HG02610 (cell line): ENCODE measurements at regions not wholly inside any gene's neighbourhood (a gene's known extent, or its start where the extent isn't known, plus 50 kb on each side); places are given as distances from the start of the nearest gene placed in this dataset.

Source experiments
- ATAC-seq: cut with Tn5 transposase; IDR thresholded peaks from one replicate; pipeline ENCODE4 v1.9.1; 2021; ENCODE audit warnings: mild to moderate bottlenecking, moderate library complexity; ENCODE audit not compliant: unreplicated experiment

DNA sequence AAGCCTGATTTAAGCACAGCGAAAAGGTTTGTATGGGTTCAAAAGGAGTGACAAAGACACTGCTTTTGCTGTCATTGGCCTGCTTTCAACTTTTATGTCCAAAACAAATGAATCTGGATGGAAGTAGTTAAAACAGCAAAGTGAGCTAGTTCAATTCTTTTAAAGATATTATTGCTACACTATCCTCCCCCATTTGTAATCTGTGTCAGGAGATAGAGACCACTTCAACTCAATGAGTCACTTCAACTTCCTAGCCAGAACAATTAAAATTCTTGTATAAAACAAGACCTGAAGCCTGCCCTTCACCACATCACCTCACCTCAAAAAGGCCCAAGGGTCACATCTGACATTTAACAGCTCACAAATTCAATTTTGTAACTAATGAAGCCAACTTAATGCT is 364.1 kb upstream of the LYPLAL1 start:
- no peak for ATAC-seq

DNA sequence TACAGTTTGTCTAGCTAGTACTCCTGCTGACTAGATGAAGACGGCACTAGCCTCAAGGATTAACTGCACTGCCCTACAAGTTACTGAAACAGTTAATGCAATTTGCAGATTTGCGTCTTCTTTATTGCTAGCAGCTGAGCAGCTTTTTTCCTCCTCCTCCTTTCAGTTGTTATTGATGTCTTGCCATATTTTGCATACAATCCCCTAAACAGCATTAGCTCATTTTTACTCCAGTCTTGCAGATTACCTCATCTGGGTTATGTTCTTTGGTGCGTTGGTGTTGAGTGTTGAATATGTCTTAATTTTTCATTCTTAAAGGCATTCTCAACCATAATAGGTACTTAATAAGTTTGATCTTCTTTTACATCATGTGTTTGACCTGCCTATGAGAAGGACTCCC is 363.4 kb upstream of the LYPLAL1 start:
- ATAC-seq: no peak

DNA sequence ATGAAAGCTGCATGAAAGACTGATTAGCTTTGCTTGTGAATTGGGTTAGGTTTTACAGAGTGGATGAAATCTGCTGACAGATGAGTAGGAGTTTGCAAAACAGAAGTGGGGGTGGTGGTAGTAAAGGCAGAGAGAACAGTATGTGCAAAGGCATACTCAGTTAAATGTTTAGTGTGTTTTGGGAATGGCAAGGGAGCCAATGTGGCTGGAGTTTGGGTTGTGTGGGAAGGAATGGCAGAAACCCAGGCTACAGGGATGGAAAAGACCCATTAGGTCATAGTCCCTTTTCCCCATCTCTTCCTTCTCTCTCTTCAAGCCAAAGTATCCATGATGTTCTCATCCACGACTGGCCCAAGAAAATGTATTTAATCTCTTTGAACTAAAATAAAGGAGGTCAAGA is 362.2 kb upstream of the LYPLAL1 start:
- ATAC-seq: no peak

DNA sequence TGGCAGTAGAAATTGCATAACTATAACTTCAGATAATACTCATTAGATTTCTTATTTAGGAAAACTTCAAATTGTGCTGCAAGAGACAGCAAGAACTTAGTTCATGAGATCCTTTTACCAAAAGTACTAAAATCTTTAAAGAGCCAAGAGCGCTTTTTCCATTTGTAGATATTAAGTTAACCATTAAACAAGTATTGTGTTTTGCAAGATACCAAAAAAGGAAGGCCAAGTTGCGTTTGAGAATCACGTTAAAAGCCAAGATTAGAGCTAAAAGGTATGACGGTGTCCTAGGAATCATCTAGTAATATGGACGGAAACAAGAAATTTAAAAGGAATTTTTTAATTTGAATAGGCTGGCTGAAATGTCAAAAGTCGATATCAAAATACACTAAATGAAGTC is 361.3 kb upstream of the LYPLAL1 start:
- ATAC-seq: no peak

DNA sequence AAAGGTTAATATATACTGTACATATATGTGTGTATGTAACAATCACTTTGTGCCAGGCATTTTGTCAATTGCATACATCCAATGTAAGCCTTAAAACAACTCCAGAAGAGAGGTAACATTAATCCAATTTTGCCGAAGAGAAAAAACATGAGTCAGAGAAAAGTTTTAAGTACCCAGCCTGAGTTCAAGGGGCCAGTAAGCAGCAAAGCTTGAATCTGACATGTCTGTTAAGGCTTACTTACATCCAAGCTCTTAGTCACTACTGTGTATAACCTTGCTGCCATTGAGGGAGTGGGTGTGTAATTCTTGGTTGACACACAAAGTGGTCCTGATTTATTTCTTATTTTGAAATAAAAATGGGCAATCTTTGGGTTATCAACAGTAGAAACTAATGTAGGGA is 360.4 kb upstream of the LYPLAL1 start:
- ATAC-seq: no peak

DNA sequence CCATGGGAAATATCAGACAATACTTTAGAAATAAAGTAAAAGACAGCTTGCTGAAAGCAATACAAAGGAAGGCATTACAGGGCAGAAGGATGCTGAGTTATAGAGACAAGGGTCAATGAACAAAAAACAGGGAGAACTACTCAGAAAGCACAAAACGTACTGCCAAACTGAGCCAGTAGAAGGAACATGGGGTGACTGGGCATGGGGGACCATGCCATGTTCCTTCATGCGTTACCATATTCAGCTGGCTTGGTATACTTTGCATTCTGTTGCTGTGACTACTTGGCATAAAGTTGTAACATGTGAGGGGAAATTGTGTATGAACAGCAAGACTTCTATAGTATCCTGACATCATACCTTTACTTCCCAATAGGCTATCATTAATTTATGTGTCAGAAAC is 358.6 kb upstream of the LYPLAL1 start:
- ATAC-seq: no peak

DNA sequence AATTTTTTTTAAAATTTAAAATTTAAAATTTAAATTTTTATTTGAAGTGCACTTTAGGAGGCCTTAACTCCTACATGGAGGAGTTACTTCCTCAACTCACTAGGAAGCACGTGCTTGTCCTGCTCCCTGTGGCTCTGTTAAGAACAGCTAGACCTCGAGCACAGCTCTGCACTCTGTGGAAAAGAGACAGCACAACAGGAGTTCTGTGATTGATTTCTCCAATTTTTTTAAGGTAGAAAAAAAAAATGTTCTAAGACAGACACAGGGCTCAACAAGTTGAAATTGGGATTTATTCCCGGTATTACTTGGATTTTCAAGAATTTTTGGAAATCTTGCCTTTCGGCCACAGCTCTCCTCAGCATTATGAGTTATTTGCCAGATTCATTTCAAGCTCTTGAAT is 356.6 kb upstream of the LYPLAL1 start:
- no peak for ATAC-seq

DNA sequence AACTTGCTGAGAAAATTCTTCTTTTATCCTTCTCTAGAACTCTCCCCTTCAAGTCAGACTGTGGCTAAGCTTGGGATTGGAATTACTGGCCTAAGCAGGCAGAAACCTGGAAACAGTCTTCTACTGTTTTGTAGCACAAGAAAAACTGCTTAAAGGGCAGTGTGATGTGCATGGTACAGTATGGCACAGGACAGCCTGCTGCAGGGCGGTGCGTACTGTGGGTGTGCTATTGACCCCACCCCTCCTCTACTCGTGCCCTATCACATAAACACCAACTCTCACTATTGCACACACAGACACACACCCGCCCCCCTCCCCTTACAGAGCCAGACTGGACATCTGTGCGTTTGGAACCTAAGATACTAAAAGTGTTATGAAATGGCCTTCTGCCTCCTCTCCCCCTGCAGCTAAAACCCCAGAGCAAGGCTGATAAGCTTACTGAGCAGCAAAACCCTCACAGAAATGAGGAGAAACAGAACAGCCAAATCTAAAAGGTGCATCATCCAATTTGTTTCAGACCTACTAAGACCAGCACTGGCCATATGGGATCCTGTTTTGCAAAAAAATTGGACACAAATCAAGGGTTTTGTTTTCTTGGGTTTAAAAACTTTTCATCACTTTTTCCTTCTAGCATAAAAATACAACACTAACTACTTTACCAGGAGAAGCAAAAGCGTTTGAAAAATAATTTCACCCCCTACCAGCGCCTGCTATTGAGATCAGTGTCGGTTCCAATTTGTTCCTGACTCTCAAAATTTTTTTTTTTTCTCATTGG is 355.8 kb upstream of the LYPLAL1 start:
- ATAC-seq: no peak

DNA sequence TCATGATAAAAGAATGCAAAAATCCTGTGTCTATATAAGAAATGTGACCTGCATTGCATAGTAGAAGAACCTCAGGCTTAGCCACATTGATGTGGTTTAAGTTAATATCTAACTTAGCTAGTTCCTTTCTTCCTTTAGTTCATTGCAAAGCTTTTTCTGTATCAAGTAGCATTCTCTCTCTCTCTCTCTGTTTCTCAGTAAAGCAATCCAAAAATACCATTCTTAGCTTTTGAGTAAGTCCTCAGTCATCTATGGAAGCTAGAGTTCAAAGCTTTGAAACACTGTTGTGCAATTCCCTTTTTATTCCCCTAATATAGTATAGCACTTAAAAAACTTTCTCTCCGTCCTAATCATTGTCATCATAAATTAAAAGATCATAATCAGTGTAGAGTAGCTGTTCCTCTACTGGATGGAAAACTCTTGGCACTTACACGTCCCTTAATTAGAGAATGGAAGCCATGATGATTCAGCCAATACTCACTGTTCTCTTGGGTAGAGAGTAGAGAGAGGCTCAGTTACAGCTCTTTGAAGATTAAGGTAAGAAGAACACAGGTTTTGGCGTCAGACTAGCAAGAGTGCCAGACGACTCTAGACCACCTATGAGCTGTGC is 350.3 kb upstream of the LYPLAL1 start:
- no peak for ATAC-seq

DNA sequence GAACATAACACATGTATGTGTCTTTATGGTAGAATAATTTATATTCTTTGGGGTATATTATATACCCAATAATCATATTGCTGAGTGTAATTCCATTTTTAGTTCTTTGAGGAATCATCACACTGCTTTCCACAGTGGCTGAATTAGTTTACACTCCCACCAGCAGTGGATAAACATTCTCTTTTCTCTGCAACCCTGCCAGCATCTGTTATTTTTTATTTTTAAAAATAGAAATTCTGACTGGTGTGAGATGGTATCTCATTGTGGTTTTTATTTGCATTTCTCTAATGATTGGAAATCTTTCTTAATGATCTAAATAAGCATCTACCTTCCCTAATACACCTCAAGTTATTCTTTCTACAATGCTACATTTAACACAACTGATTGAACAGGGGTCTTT is 346.2 kb upstream of the LYPLAL1 start:
- no peak for ATAC-seq

DNA sequence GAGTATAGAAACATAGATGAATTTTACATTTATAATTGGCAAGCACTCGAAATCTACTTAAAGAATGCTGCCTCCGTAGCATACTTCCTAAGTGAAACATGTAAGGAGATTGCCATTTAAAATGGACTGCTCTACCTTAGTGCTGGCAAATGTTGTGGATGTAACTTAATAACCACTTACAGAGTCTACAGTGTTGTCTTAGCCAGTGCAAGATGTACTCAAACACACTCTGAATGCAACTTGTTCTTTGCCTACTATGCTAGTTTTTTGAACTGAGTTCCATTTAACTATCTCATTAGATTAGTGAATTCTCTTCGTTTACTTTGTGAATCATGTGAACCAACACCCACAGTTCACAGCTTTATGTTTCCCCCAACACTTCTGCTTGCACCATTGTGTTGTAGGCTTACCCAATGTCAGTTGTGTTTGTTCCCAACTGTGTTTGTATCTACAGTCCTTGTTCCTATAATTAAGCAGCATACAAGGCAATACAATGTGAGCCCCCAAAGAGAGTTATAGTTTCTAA is 345.5 kb upstream of the LYPLAL1 start:
- no peak for ATAC-seq

DNA sequence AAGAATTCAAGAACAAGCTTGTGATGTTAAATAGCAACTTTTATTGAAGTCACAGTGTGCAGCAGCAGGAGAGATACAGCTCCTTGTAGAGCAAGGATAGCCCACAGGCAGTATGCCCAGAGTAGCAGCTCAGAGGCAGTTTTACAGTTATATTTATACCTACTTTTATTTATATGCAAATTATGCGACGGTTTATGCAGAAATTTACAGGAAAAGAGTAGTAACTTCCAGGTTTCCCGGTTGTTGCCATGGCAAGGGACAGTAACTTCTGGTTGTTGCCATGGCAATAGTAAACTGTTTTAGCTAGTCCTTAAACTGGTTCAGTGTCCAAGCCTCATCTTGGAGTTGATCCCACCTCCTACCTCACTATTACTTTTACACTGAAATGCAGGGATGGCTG is 344.6 kb upstream of the LYPLAL1 start:
- ATAC-seq: no peak

DNA sequence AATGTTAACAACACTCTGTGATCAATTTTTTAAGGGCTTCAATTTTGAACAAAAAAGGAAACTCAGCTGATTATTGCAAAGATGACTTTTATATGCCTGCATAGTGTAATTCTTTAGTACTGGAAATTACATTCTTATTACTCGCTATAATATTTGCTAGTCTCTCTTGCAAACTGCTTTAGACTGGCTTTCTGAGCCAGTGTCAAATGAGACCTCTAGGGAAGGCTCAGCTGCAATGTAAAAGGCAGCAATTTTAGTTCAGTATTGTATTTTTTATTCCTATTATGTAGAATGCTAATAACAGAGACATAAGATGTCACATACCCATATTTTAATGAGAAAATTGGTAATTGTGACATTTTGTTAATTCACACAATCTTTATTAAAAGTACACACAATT is 338.1 kb upstream of the LYPLAL1 start:
- no peak for ATAC-seq

DNA sequence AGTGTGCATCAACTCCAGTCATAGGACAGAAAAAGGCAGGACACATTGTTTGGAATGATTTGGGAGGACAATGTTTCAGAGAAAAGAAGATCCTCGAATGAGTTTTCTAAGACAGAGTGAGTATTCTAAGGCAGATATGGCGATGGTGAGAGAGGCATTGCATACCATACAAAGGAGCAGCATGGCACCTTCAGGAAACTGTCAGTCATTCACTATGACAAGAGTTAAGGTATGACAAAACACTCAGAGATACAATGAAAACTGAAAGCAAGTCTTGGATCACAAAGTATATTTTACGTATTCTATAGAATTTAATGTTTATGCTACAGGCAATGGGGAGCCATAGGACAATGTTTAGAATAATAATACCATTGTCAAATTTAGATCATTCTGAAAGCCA is 337.4 kb upstream of the LYPLAL1 start:
- ATAC-seq: no peak

DNA sequence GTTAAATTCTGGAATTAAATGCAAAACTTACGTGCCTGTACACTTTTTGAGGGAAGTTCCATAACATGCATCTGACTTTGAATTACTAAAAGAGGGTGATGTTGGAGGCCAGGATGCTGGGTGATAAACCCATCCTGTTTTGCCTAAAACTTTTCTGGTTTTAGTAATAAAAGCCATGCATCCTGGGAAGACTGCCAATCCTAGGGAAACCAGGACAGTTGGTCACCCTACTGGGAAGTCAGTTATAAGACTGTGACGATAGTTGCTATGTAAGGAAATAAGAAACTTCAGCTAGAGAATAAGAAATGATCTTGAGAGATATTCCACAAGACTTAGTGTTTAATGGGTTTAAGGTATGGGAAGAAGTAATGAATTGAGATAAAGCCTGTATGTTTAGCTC is 336.6 kb upstream of the LYPLAL1 start:
- no peak for ATAC-seq

DNA sequence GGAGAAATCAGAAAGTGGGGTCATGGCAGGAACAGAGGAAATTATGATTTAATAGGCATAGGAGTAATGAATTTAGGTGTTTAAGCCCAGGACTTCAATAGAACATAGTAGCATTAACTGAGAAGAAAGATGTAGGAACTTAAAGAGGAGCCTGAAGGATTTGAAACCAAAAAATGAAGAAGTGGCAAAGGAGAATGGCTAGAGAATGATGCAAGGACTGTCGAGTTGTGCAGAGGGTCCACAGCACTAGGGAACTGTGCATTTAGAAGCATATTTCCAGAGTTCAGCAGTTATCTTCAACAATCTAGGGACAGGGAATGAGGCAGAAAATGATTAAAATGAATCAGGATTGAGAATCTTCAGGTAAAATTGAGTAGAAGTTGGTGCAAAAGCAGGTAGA is 328.1 kb upstream of the LYPLAL1 start:
- no peak for ATAC-seq

DNA sequence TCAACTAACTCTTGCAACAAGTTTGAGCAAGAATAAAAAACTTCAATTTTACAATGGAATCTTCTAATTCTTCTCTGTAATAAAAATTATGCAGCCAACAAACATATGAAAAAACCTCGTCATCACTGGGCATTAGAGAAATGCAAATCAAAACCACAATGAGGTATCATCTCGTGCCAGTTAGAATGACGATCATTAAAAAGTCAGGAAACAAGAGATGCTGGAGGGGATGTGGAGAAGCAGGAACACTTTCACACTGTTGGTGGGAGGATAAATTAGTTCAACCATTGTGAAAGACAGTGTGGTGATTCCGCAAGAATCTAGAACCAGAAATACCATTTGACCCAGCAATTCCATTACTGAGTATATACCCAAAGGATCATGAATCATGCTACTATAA is 327.5 kb upstream of the LYPLAL1 start:
- ATAC-seq: no peak

DNA sequence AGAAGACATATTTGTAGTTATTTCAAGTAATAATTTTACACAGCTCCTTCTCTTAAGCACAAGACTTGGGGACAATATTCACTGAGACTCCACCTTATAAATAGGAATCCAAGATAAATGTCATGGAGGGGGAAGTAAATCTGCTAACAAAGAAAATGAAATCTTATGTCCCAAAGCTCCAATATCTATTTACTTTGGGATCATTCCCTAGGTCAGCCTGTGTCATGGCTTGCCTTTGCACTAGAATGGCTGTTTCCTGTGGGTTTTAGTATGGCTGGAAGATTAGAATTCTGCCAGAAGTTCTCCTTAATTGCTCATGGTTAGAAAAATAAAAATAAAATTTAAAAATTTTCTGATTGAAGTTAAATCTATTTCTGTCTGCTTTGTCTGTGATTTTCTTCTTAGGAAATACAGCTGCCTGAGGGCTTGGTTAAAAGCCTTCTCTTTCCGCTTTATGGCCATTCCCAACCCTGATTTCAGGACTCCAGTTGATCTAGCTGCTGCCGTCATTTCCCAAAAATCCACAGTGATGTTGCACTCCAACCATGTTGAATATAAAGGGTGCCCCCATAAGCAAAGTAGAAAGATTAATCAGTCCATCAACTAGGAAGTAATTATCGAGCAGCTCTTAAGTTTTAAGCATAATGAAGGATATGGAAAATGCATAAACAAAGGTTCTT is 326.4 kb upstream of the LYPLAL1 start:
- ATAC-seq: no peak

DNA sequence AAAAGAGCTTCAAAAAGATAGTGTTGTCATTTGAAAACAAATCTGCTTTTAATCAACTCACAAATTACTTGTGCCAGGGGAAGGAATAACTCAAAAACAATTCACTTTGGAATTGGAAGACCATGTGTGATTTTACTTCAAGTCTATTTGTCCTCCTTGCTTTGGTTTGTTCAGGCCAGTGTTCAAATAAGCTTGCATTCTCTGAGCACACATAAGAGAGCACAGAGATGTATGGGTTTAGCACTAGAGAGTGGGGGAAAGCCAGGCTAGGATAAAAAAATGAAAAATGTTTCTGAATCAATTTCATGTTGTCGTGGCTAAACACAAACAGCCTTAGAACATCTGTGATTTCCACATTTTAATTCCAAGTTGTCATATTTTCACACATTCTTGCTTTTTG is 325.7 kb upstream of the LYPLAL1 start:
- ATAC-seq: no peak

DNA sequence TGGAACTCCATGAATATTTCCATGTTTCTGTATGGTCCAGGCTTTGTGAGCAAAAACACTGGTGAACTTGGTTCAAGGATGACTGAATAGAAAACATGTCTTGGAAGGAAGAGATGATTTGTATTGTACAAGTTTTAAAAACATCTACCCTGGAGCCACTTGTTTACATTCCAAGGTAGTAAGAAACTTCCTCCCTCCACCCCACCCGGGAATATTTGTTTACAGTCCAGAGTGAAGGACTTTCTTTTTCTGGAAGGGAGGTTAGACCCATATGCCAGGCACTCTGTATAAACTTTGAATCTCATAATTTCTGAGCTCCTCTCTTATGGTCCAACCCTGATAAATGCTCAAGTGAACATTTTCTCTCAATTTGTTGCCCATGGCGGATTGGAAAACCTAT is 323.3 kb upstream of the LYPLAL1 start:
- ATAC-seq: no peak

DNA sequence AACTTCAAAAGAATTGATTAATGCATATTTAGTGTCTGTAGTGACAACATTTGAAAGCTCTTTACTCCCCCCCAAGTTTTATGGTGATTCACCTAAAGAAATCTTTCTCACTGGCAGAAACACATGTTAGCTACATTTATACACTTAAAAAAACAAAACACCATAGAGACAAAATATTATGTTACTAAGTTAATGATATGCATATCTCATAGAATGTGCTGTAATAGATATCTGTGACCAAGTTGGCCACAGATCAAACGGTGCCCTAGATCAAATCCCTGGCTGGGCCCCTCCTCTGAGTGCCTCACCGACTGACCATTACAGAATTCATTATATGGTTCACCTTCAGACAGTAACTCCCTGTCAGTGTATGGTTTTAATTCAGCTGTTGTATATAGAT is 322.1 kb upstream of the LYPLAL1 start:
- ATAC-seq: no peak

DNA sequence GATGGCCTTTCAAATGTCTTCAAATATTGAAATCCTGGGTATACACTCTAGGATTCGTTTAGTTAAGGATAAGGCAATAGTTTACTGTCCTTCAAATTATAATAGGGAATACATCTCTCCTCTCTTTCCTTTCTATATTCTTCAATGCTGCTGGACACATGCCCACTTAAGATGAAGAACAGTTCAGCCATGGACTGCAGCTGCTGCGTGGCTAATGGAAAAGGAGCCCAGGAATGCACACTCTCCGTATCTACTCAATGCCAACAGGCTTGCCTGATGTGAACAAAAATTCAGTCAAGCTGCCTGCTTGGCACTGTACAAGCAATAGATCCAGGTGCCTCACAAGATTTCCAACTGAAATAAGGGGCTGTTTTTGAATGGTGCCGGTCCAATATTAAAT is 321.2 kb upstream of the LYPLAL1 start:
- no peak for ATAC-seq
